Lung (tissue), 11 donors: ENCODE measurements at regions not wholly inside any gene's neighbourhood (a gene's known extent, or its start where the extent isn't known, plus 50 kb on each side); places are given as distances from the start of the nearest gene placed in this dataset.

Source experiments
- ATAC-seq: fragments of 200-7000 bp; cut with Tn5 transposase; one replicate; pipeline ENCODE4 v1.9.1; 2020; ENCODE audit warnings: moderate number of reproducible peaks; ENCODE audit not compliant: insufficient read depth, low FRiP score
- DNase-seq, 3 donors: peaks; one replicate each; pipeline ENCODE4 v3.0.0-alpha.2; 2013 to 2017
- H3K27ac ChIP-seq, 2 donors: one replicate each; pipeline ENCODE4 v1.5.1; 2013; ENCODE audit warnings: mild to moderate bottlenecking in 2 of 2, moderate library complexity in 2 of 2, control low read depth in 1 of 2, inconsistent platforms in 1 of 2, low read depth in 1 of 2, low read length in 1 of 2
- H3K27me3 ChIP-seq, 3 donors: one replicate each; pipeline ENCODE4 v1.5.1; 2013; ENCODE audit warnings: low read length in 2 of 3; ENCODE audit not compliant: control insufficient read depth in 3 of 3, insufficient read depth in 3 of 3
- H3K36me3 ChIP-seq, 4 donors: one replicate each; pipeline ENCODE4 v1.5.1; 2013; ENCODE audit warnings: low read length in 4 of 4, mild to moderate bottlenecking in 1 of 4, moderate library complexity in 1 of 4; ENCODE audit not compliant: control insufficient read depth in 4 of 4, insufficient read depth in 4 of 4
- H3K4me1 ChIP-seq, 5 donors: one replicate each; pipeline ENCODE4 v1.5.1; 2013; ENCODE audit warnings: low read length in 5 of 5, mild to moderate bottlenecking in 2 of 5, moderate library complexity in 1 of 5; ENCODE audit not compliant: control insufficient read depth in 5 of 5, insufficient read depth in 5 of 5
- H3K4me3 ChIP-seq: one replicate; pipeline ENCODE4 v1.5.1; 2013; ENCODE audit warnings: mild to moderate bottlenecking, control low read depth, moderate library complexity
- H3K9ac ChIP-seq, 2 donors: one replicate each; pipeline ENCODE4 v1.5.1; 2013; ENCODE audit warnings: low read length in 2 of 2, control low read depth in 1 of 2; ENCODE audit not compliant: insufficient read depth in 1 of 2
- H3K9me3 ChIP-seq, 4 donors: one replicate each; pipeline ENCODE4 v1.5.1; 2013; ENCODE audit warnings: low read length in 3 of 4, mild to moderate bottlenecking in 1 of 4, moderate library complexity in 1 of 4; ENCODE audit not compliant: control insufficient read depth in 4 of 4, insufficient read depth in 3 of 4
- WGBS, 2 donors: extraction: QIAGEN DNeasy Blood & Tissue Kit; methylation state at CpG; one replicate each; pipeline ENCODE4 v1.1.7; 2013; 5-methylcytosine and 5-hydroxymethylcytosine counted together
- TF ChIP-seq, protein P1 (sequence below): IDR thresholded peaks from 2 replicates; pipeline ENCODE4 v1.5.1; 2012; ENCODE audit warnings: mild to moderate bottlenecking; ENCODE audit errors: control extremely low read depth, extremely low read depth
- donor health status: control.
- donor health status: control.
- donor health status: Bipolar disorder and iron deficiency.
- donor health status: healthy.
- donor health status: DM: yes; HTN: yes; CAD: no.

DNA sequence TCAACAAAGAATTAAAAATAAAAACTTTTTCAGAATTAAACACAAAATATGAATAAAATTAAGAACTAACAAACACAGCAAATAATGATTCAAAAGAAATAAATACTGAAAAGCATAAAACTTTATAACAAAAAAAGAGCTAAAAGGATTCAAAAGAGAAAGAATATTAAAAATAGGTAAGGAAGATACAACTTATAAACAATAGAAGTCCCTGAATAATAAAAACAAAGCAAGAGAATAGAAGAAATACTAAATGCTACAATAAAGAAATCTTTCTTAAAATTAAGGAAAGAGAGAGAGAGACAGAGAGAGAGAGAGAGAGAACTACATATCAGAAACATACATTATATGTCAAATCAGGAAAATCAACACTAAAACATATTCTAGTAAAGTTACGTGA, 619.9 kb upstream of the SLIT2 start:
- no peak overlapping the region for H3K9ac ChIP-seq
- DNase-seq (no peak), ATAC-seq (no peak)
- 73% methylated on average over 1 of the region's 1 CpG for WGBS, 2 donors
- H3K27ac ChIP-seq: no peak overlapping the region
- TF ChIP-seq, protein P1, sequence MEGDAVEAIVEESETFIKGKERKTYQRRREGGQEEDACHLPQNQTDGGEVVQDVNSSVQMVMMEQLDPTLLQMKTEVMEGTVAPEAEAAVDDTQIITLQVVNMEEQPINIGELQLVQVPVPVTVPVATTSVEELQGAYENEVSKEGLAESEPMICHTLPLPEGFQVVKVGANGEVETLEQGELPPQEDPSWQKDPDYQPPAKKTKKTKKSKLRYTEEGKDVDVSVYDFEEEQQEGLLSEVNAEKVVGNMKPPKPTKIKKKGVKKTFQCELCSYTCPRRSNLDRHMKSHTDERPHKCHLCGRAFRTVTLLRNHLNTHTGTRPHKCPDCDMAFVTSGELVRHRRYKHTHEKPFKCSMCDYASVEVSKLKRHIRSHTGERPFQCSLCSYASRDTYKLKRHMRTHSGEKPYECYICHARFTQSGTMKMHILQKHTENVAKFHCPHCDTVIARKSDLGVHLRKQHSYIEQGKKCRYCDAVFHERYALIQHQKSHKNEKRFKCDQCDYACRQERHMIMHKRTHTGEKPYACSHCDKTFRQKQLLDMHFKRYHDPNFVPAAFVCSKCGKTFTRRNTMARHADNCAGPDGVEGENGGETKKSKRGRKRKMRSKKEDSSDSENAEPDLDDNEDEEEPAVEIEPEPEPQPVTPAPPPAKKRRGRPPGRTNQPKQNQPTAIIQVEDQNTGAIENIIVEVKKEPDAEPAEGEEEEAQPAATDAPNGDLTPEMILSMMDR: no peak
- no peaks in the 10 kb centered on the region for H3K9me3 ChIP-seq
- H3K36me3 ChIP-seq: no peaks in the 10 kb centered on the region
- H3K4me3 ChIP-seq: no peak overlapping the region
- no peaks in the 10 kb centered on the region for H3K4me1 ChIP-seq
- H3K27me3 ChIP-seq: no peaks in the 10 kb centered on the region

GRCh38 chr4:19623866-19624265, 627.8 kb upstream of the SLIT2 start:
- H3K4me1 ChIP-seq: no peaks in the 10 kb centered on the region
- no peaks in the 10 kb centered on the region for H3K27me3 ChIP-seq
- 88 to 99% methylated on average over 1 of the region's 1 CpG for WGBS, 2 donors
- ATAC-seq (no peak), DNase-seq (no peak)
- no peak overlapping the region for H3K9ac ChIP-seq
- no peak overlapping the region for H3K4me3 ChIP-seq
- TF ChIP-seq, protein P1: no peak
- no peaks in the 10 kb centered on the region for H3K9me3 ChIP-seq
- H3K27ac ChIP-seq: no peak overlapping the region
- H3K36me3 ChIP-seq: no peaks in the 10 kb centered on the region

DNA sequence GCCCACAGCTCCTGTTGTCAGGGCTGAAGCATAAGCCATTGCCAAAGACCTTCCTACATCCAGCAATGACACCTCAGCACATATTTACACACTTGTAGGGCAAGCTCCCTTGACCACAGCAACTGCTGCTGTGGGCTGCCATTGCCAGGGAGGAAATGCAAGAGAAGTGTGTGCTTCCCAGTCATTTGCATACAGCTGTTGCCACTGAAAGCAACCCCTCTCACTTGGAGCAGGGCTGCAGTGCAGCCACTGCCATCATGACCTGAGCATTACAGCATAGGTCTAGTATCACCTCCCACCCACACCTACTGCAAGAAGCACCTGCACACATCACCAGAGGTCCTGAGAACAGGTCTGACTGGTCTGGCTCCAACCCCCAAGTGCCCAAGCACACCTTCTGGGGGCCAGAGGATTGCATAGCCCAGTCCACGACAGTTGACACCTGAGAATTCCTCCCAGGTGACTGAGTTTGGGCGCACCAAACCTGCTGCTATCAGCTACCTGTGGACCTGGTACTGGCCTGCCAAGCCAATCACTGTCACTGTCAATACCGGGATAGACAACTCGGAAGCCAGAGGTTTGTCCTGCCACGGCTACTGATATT, 636.5 kb upstream of the SLIT2 start:
- WGBS, 2 donors: 89 to 94% methylated on average over 5 of the region's 5 CpGs
- ATAC-seq (no peak), DNase-seq (no peak)

More for the DNA sequence above, 636.5 kb upstream of the SLIT2 start:
- TF ChIP-seq, protein P1: no peak
- H3K9ac ChIP-seq: no peak overlapping the region
- no peak overlapping the region for H3K27ac ChIP-seq
- peaks cover 0 to 4% (median 1%) of the 10 kb centered on the region in 4 donors for H3K9me3 ChIP-seq
- H3K36me3 ChIP-seq: no peaks in the 10 kb centered on the region
- no peak overlapping the region for H3K4me3 ChIP-seq
- no peaks in the 10 kb centered on the region for H3K27me3 ChIP-seq
- H3K4me1 ChIP-seq: no peaks in the 10 kb centered on the region
